ENCODE measurements at regions not wholly inside any gene's neighbourhood (a gene's known extent, or its start where the extent isn't known, plus 50 kb on each side); places are given as distances from the start of the nearest gene placed in this dataset.

GRCh38 chr3:26004172-26004571, 214.3 kb downstream of the OXSM start (continued):
- TF ChIP-seq ZNF609 (CRISPR knock-in tag; IDR thresholded peaks at IDR 0.05; ENCODE audit: borderline replicate concordance) (no peak), TMF1 (CRISPR knock-in tag; IDR thresholded peaks at IDR 0.05; ENCODE audit: low read depth) (no peak), ZNF792 (CRISPR knock-in tag; IDR thresholded peaks at IDR 0.05) (no peak), ZNF562 (CRISPR knock-in tag; IDR thresholded peaks at IDR 0.05; ENCODE audit: borderline replicate concordance) (no peak), ZFP1 (CRISPR knock-in tag; IDR thresholded peaks at IDR 0.05) (no peak)

DNA sequence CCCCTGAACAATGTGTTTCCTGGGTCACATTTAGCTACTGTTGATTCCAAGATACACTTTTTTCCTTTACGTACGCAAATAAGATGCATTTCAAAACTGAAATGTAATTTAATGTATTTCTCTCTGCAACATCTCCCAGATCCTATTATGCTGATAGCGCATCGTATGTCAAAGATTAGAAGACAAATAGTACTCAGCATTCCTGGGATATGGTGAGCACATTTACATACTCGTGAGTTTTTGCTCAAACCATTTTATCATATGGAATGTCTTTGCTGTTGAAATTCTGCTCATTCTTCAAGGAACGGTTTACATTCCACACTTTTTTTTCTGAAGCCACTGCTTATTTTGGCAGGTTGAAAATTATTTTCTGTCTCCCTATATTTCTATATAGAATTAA, 221.4 kb downstream of the OXSM start:
- ChIA-PET CTCF (ENCODE audit: low intra/inter-chr PET ratio, low total read pairs) (no interaction called here), POLR2A (no interaction called here)
- Histone ChIP-seq H3K27ac (ENCODE audit: extremely low read length, insufficient read depth, low read length) (no peak overlapping the region), H3K9me3 (ENCODE audit: low read length) (peaks cover 30% of the 10 kb centered on the region; the same call in 1 of the 2 replicates), H3K4me3 (replicated peaks in 1 of 3; ENCODE audit: insufficient read depth in 1 of 3, low read depth in 2 of 3, low read length in 3 of 3) (no peak overlapping the region), H3K79me2 (ENCODE audit: insufficient read depth, low read length) (no peaks in the 10 kb centered on the region), H4K20me1 (ENCODE audit: insufficient read depth, low read length) (no peaks in the 10 kb centered on the region), H3K27me3 (ENCODE audit: control insufficient read depth in 1 of 2, insufficient read depth in 2 of 2, low read length in 2 of 2) (no peaks in the 10 kb centered on the region; a peak in 1 of 5 replicates), H3K36me3 (replicated peaks in 1 of 2; ENCODE audit: control insufficient read depth in 1 of 2, insufficient read depth in 2 of 2, low read length in 2 of 2) (no peaks in the 10 kb centered on the region), H3K9ac (ENCODE audit: insufficient read depth, low read depth, low read length) (no peak overlapping the region), H3K4me1 (ENCODE audit: insufficient read depth, low read length) (no peaks in the 10 kb centered on the region), H2AFZ (ENCODE audit: low read length) (no peak overlapping the region), H3K4me2 (ENCODE audit: low read depth, low read length) (no peak overlapping the region)
- TF ChIP-seq NCOA2 (CRISPR knock-in tag; IDR thresholded peaks at IDR 0.05) (no peak), ZNF292 (CRISPR knock-in tag; IDR thresholded peaks at IDR 0.05; ENCODE audit: borderline replicate concordance, low read depth) (no peak), ARNTL (CRISPR knock-in tag; IDR thresholded peaks at IDR 0.05) (no peak)
- in situ Hi-C loops (cut with HindIII; ENCODE audit: extremely low pct_ligation_motif_present, low pct_unique_long_range_greater_than_20kb), result no loop called here
- no TSS peak for BruUV-seq (replicated peaks)
- 44% methylated on average over 6 of the region's 6 CpGs for WGBS (ENCODE audit: low lambda C conversion rate)
- ATAC-seq, result no peak
- no peak for DNase-seq (ENCODE audit: low spot score)
- FAIRE-seq, result no peak
- intact Hi-C loops (cut with micrococcal nuclease; ENCODE audit: unreplicated experiment), result no loop called here

Measured in HepG2 (cell line).